Activated naive CD8-positive, alpha-beta T cell (primary cell): ENCODE measurements at regions not wholly inside any gene's neighbourhood (a gene's known extent, or its start where the extent isn't known, plus 50 kb on each side); places are given as distances from the start of the nearest gene placed in this dataset.

Source experiments
- H3K27ac Mint-ChIP-seq: one replicate; pipeline ENCODE4 v1.8.0; 2021; ENCODE audit warnings: mixed read lengths
- H3K27me3 Mint-ChIP-seq: one replicate; pipeline ENCODE4 v1.8.0; 2021; ENCODE audit warnings: mixed read lengths
- H3K36me3 Mint-ChIP-seq: one replicate; pipeline ENCODE4 v1.8.0; 2021; ENCODE audit warnings: mixed read lengths
- H3K4me1 Mint-ChIP-seq: one replicate; pipeline ENCODE4 v1.8.0; 2021; ENCODE audit warnings: low read depth, mixed read lengths
- H3K4me3 Mint-ChIP-seq: one replicate; pipeline ENCODE4 v1.8.0; 2021; ENCODE audit warnings: mild to moderate bottlenecking, mixed read lengths
- H3K9me3 Mint-ChIP-seq: one replicate; pipeline ENCODE4 v1.8.0; 2021; ENCODE audit warnings: low read depth, mixed read lengths

GRCh38 chr10:105838392-105838791 is 1197.3 kb downstream of the SORCS3 start:
- no peaks in the 10 kb centered on the region for H3K36me3 Mint-ChIP-seq
- peaks cover 25% of the 10 kb centered on the region for H3K4me1 Mint-ChIP-seq
- H3K27ac Mint-ChIP-seq = no peak overlapping the region
- H3K27me3 Mint-ChIP-seq = no peaks in the 10 kb centered on the region
- H3K9me3 Mint-ChIP-seq = no peaks in the 10 kb centered on the region
- peak overlapping the region; percentile 80 for H3K4me3 Mint-ChIP-seq

GRCh38 chr10:105837951-105838350 is 1196.9 kb downstream of the SORCS3 start:
- no peaks in the 10 kb centered on the region for H3K36me3 Mint-ChIP-seq
- no peaks in the 10 kb centered on the region for H3K27me3 Mint-ChIP-seq
- peaks cover 25% of the 10 kb centered on the region for H3K4me1 Mint-ChIP-seq
- no peak overlapping the region for H3K27ac Mint-ChIP-seq
- peak overlapping the region; percentile 80 for H3K4me3 Mint-ChIP-seq
- no peaks in the 10 kb centered on the region for H3K9me3 Mint-ChIP-seq

GRCh38 chr10:105834261-105835059 is 1193.4 kb downstream of the SORCS3 start:
- H3K4me3 Mint-ChIP-seq = no peak overlapping the region
- H3K4me1 Mint-ChIP-seq = peaks cover 21% of the 10 kb centered on the region
- no peaks in the 10 kb centered on the region for H3K36me3 Mint-ChIP-seq
- H3K9me3 Mint-ChIP-seq = no peaks in the 10 kb centered on the region
- H3K27ac Mint-ChIP-seq = no peak overlapping the region
- H3K27me3 Mint-ChIP-seq = no peaks in the 10 kb centered on the region

DNA sequence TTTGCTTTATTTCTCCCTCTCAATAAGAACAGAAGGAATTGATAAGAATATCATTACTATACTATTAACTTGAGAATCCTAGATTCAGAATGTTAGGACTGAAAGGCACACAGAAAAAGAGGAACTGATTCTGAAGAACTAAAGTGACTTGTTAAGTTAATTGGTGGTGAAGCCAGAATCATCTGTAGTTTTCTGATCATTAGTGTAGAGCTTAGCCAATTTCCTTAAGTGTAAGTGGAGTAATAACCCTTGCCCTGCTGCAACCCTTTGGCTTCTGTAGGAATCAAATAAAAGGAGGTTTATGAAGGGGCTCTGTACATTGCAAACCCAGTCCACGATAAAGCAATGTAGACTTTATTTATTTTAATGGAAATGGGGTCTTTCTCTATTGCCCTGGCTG is 1186.0 kb downstream of the SORCS3 start:
- no peaks in the 10 kb centered on the region for H3K27me3 Mint-ChIP-seq
- H3K36me3 Mint-ChIP-seq = no peaks in the 10 kb centered on the region
- peaks cover 11% of the 10 kb centered on the region for H3K9me3 Mint-ChIP-seq
- no peak overlapping the region for H3K4me3 Mint-ChIP-seq
- H3K27ac Mint-ChIP-seq = no peak overlapping the region
- H3K4me1 Mint-ChIP-seq = no peaks in the 10 kb centered on the region

DNA sequence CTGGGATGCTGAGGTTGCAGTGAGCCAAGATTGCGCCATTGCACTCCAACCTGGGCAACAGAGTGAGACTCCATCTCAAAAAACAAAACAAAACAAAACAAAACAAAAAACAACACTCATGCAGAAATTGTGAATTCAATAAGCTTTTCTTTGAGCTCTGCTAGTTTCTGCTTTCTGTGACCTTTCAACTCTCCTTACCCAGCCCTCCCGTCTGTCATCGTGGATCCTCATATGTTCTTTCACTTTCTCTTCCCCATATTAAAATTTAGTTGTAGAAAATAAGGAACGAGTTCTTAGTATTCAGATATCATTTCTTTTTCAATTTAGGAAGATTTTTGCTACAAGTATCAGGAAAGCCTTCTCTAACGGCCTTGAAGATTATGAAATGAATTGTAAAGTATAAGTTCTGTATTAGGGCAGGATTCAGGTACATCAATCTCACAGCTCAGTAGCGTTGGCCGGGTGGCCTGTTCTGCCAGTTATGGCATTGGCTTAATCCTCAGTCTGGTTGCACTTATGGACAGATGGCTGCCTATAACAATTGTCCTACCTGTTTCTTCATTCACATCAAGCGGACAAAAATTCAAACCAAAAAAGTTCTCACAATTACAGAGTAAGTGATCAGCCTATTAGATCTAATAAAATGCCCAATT is 1167.0 kb downstream of the SORCS3 start:
- no peaks in the 10 kb centered on the region for H3K36me3 Mint-ChIP-seq
- H3K4me1 Mint-ChIP-seq = no peaks in the 10 kb centered on the region
- H3K27ac Mint-ChIP-seq = no peak overlapping the region
- H3K27me3 Mint-ChIP-seq = peaks cover 5% of the 10 kb centered on the region
- no peaks in the 10 kb centered on the region for H3K9me3 Mint-ChIP-seq
- no peak overlapping the region for H3K4me3 Mint-ChIP-seq

GRCh38 chr10:105803206-105803605 is 1162.1 kb downstream of the SORCS3 start:
- Mint-ChIP-seq H3K9me3 (no peaks in the 10 kb centered on the region), H3K36me3 (no peaks in the 10 kb centered on the region), H3K4me1 (no peaks in the 10 kb centered on the region), H3K27me3 (peaks cover 3% of the 10 kb centered on the region), H3K4me3 (no peak overlapping the region), H3K27ac (no peak overlapping the region)

DNA sequence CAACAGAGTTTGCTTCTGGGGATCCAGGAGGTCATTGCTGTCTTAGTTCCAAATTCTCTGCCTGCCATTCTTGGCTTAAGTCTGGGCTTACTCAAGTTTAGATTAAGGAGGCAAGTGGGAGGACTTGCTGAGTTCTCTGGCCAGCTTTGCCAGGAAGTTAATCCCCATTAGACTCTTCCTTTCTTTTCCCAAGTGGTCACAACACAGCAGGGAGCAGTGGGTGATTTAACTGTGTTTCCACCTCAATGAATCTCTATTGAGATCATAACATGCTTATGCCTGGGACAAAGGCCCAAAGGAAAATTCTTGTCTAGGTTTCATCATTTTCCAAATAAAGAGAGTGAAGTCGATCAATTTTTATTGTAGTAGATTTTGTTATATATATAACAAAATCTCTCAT is 1159.6 kb downstream of the SORCS3 start:
- H3K36me3 Mint-ChIP-seq = no peaks in the 10 kb centered on the region

GRCh38 chr10:105798328-105798889 is 1157.3 kb downstream of the SORCS3 start:
- Mint-ChIP-seq H3K9me3 (no peaks in the 10 kb centered on the region), H3K4me1 (no peaks in the 10 kb centered on the region), H3K27ac (no peak overlapping the region), H3K27me3 (peaks cover 9% of the 10 kb centered on the region), H3K36me3 (no peaks in the 10 kb centered on the region), H3K4me3 (no peak overlapping the region)

More for the DNA sequence above, 1159.6 kb downstream of the SORCS3 start:
- Mint-ChIP-seq H3K4me3 (no peak overlapping the region), H3K9me3 (no peaks in the 10 kb centered on the region), H3K4me1 (no peaks in the 10 kb centered on the region), H3K27me3 (peaks cover 4% of the 10 kb centered on the region), H3K27ac (no peak overlapping the region)

- H3K27me3 Mint-ChIP-seq = peaks cover 9% of the 10 kb centered on the region
- H3K36me3 Mint-ChIP-seq = no peaks in the 10 kb centered on the region
- no peaks in the 10 kb centered on the region for H3K9me3 Mint-ChIP-seq
- no peaks in the 10 kb centered on the region for H3K4me1 Mint-ChIP-seq
- no peak overlapping the region for H3K4me3 Mint-ChIP-seq
- no peak overlapping the region for H3K27ac Mint-ChIP-seq
Measured at GRCh38 chr10:105797234-105797890, 1156.3 kb downstream of the SORCS3 start.

- Mint-ChIP-seq H3K9me3 (no peaks in the 10 kb centered on the region), H3K4me3 (no peak overlapping the region), H3K4me1 (no peaks in the 10 kb centered on the region), H3K27me3 (peaks cover 9% of the 10 kb centered on the region), H3K27ac (no peak overlapping the region), H3K36me3 (no peaks in the 10 kb centered on the region)
Measured at GRCh38 chr10:105793071-105793470, 1152.0 kb downstream of the SORCS3 start.

DNA sequence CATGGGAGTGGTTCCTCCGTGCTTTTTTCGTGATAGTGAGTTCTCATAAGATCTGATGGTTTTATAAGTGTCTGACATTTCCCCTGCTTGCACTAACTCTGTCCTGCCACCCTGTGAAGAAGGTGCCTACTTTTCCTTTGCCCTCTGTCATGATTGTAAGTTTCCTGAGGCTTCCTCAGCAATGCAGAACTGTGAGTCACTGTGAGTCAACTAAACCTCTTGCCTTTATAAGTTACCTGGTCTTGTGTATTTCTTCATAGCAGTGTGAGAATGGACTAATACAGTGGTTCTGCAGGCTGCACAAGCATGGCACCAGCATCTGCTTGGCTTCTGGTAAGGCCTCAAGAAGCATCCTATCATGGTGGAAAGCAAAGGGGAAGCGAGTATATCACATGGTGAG is 1144.6 kb downstream of the SORCS3 start:
- H3K9me3 Mint-ChIP-seq = no peaks in the 10 kb centered on the region
- H3K4me3 Mint-ChIP-seq = no peak overlapping the region
- peaks cover 3% of the 10 kb centered on the region for H3K27me3 Mint-ChIP-seq
- no peaks in the 10 kb centered on the region for H3K4me1 Mint-ChIP-seq
- H3K36me3 Mint-ChIP-seq = peaks cover 2% of the 10 kb centered on the region
- no peak overlapping the region for H3K27ac Mint-ChIP-seq

DNA sequence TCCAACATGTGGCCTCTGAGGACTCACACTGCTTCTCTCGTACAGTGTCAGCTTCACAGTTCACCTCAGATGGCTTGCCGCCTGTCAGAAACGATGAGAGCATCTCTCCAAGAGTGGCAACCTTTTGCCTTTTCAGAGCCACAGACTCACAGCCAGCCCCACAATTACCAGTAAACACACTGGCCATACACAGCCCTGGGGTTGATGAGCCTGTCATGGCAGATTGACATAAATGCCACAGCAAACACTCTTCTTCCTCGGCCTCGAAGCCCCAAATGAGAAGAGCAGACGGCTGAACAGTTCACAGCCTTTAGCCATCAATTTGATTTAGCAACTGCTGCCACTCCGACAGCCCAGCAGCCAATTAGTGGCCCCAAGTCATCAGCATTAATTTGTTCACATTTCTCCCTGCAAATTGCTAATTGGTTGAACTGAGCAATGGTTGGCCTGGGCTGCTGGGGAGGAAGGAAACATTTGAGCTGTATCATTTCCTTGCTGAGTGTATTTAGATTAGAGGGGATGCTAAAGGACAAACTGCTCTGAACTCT is 1142.9 kb downstream of the SORCS3 start:
- H3K36me3 Mint-ChIP-seq = peaks cover 2% of the 10 kb centered on the region
- H3K4me3 Mint-ChIP-seq = no peak overlapping the region
- peaks cover 3% of the 10 kb centered on the region for H3K27me3 Mint-ChIP-seq
- H3K9me3 Mint-ChIP-seq = no peaks in the 10 kb centered on the region
- no peak overlapping the region for H3K27ac Mint-ChIP-seq
- H3K4me1 Mint-ChIP-seq = no peaks in the 10 kb centered on the region

GRCh38 chr10:105774881-105775280 is 1133.8 kb downstream of the SORCS3 start:
- Mint-ChIP-seq H3K27me3 (no peaks in the 10 kb centered on the region), H3K27ac (no peak overlapping the region), H3K4me3 (no peak overlapping the region), H3K4me1 (no peaks in the 10 kb centered on the region), H3K36me3 (no peaks in the 10 kb centered on the region), H3K9me3 (no peaks in the 10 kb centered on the region)

GRCh38 chr10:105774351-105774750 is 1133.3 kb downstream of the SORCS3 start:
- H3K27ac Mint-ChIP-seq = no peak overlapping the region
- no peak overlapping the region for H3K4me3 Mint-ChIP-seq
- H3K4me1 Mint-ChIP-seq = no peaks in the 10 kb centered on the region
- no peaks in the 10 kb centered on the region for H3K36me3 Mint-ChIP-seq
- no peaks in the 10 kb centered on the region for H3K27me3 Mint-ChIP-seq
- no peaks in the 10 kb centered on the region for H3K9me3 Mint-ChIP-seq
